ENCODE measurements at regions not wholly inside any gene's neighbourhood (a gene's known extent, or its start where the extent isn't known, plus 50 kb on each side); places are given as distances from the start of the nearest gene placed in this dataset.
A peak's percentile ranks its signal among the peaks of the same experiment; 100 is the strongest.

DNA sequence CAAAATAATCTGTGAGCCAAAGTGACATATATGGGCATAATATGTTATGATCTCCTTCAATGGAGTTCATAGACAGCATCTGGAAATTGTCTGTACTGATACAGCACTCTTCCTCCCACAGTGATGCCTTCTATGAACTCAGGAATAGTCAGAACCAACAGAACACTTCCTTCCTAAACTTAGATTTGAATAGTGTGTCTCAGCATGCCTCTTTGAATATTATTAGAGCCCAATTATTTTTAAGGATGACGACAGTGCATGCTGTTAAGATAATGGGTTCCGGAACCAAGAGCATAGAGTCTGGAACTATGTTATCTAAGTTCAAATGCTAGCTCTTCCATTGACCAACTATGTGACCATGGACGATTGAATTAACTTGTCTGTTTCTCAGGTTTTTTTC lies 386.6 kb upstream of the PRICKLE1 start:
- DNase-seq (ENCODE audit: low spot score) (no peak), FAIRE-seq (no peak)

DNA sequence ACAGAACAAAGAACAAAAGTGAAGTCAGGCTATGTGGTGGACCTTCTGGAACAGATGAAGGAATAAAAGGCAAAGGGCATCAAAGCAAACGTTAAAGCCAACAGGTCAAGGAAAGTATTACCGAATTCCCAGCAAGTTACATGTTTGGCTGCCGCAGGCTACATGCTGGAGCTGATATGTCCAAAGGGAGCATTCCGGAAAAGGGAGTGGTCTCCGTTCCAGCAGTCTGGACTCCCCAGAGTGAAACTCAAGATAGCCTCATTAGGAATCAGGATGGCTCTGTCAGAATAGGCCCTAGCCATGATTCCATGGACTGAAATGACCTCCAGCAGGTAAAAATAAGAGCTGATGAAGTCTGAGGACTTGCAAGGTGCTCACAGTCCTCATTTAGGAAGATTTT lies 379.8 kb upstream of the PRICKLE1 start:
- FAIRE-seq (no peak), DNase-seq (ENCODE audit: low spot score) (no peak)

DNA sequence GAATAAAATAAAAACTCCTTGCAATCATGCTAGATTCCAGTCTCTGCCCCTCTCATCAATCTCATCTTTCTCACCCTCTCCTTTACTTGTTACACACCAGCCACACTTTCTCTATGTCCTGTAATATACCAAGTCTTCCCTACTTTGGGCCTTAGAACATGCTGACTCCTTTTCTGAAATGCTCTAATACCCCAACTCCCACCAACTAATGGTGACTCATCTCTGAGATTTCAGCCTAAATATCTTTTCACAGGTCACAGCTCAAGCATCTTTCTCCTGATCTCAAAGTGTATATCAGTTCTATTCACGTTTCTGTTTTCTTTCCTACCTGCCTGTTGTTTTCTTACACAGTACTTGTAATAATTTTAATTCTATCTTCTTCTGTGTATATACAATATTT lies 378.9 kb upstream of the PRICKLE1 start:
- FAIRE-seq (peak; percentile 78), DNase-seq (ENCODE audit: low spot score) (peak; percentile 52)

DNA sequence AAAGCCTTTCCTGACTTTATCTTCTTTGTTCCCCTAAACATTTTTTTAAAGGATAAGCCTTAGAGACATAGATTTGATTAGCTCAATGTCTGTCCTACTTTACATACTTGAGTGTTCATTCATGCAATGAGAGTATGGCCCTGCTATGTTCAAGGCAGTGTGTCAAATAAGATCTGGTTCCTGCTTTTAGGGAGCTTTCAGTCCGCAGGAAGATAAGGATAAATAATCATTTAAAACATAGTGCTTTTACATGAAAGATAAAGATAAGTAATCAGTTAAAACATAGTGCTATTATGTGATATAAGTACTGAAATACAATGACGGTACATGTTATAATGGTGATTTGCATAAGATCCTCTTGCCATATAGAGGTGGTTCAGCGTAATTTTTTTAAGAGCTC lies 378.3 kb upstream of the PRICKLE1 start:
- FAIRE-seq, result no peak

DNA sequence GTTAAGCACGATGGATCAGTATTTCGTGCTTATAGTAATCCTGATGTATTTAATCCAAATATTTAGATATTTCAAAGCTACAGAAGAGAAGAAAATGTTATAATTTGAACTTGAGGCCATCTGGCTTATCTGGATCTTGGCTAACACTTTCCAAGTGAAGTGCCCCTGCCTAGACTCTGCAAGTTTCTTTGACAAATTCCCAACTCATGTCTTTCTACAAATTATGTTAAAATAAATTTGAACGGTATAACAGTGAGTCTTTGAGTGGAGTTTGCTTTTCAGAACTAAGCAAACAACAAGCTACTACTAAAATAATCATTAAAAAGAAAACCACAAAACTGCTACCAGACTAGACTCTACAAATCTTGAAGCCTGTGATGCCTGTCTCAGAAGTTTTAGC lies 374.4 kb upstream of the PRICKLE1 start:
- no peak for DNase-seq (ENCODE audit: low spot score)
- peak; percentile 24 for FAIRE-seq

More for the DNA sequence above, 378.3 kb upstream of the PRICKLE1 start:
- no peak for DNase-seq (ENCODE audit: low spot score)

DNA sequence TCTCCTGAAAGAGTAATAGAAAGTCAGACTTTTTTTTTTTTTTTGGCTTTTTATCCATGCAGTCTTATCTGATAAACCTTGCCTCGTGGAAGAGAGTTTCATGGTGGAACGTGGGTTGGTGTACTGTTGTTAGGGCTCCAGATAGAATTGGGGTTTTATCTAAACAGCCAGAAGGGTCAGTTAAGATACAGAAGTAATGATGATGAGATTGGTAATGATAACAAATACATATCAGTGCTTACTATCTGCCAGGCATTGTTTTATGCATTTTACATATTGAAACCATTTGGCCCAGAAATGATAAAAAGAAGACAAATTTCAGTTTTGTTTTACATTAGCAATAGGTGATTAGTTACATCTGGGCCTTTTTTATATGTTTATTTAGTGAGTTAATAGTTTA lies 372.8 kb upstream of the PRICKLE1 start:
- peak; percentile 8 for FAIRE-seq

DNA sequence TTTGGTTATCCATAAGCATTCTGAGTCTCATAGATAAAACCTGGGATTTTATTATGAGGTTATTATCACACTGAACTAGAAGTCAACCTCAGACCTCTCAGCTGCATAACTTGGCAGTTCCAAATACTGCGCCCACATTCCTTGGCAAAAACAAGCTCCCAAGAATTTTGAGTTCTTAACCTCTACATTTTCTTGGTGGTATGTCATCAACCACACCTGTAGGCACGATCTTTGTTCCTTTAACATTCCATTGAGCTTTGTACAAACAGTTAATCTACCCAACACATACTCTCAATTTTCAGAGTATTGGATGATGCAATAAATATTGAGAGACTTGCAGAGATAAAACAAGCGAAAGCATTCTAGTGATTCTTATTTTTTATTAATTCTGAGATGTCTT lies 371.8 kb upstream of the PRICKLE1 start:
- DNase-seq (ENCODE audit: low spot score), result peak; percentile 98
- FAIRE-seq, result peak; percentile 99

More for the DNA sequence above, 372.8 kb upstream of the PRICKLE1 start:
- DNase-seq (ENCODE audit: low spot score), result no peak

DNA sequence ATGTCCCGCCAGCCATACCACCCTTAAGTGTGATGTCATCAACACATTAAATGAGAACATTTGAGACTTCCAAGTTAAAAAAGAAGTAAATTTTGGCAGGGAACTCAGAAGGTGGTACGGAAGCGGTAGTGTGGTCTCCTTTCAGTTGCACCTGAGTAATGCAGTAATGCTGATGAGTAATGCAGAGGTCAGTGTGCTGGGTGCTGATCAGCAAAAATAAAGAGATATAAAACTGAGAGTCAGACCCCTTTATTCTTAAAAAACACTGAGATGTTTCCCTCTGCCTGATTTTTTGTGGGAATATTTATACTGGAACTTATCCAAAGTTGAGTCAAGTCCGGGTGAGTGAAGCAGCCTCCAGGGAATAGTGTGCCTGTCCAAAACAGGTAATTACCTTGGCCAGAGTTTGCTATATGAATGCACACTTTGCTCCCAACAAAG lies 370.6 kb upstream of the PRICKLE1 start:
- DNase-seq (ENCODE audit: low spot score) (peak; percentile 96), FAIRE-seq (peak; percentile 98)

DNA sequence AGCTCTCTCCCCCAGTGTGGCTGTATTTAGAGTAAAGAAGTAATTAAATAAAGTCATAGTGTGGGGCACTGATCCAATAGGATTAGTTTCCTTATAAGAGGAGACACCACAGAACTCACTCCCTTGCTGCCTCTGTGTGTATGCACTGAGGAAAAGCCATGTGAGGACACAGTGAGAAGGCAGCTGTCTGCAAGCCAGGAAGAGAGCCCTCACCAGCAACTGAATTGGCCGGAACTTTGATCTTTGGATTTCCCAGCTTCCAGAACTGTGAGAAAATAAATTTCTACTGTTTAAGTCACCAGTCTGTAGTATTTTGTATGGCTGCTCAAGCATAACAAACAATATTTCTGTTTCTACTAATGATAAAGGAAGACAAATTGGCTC lies 368.7 kb upstream of the PRICKLE1 start:
- FAIRE-seq (peak; percentile 90), DNase-seq (ENCODE audit: low spot score) (peak; percentile 80)

DNA sequence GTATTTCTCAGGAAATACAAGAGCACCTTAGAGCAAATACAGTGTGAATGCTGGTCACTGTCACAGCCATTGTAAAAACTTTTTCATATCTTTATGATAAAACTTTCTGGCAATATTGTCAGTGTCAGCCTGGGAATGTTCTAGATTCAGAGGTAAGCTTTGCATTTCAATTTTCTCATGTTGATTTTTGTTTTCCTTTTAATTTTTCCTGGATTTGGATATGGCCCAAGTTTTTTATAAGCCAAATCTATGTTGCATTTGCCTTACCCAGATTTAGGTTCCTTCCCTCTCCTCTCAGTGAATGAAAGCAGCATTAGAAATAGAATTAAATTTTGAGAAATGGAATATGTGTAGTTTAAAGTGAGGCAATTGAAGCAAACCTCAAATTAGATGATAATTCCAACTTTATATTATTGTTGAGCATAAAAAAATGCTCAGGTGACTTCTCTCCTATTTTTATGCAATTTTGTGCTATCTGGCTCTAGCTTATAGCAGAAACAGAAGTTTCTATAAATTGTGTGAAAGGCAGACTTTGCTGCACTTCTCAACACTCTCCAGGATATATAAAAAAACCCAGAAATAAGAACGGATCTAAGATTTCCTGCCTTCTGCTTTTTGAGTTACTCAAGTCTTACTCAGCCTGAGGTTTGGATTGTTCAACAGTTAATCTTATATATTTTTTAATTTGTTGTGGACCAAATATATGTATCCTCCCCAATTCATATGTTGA lies 368.2 kb upstream of the PRICKLE1 start:
- DNase-seq (ENCODE audit: low spot score), result no peak

DNA sequence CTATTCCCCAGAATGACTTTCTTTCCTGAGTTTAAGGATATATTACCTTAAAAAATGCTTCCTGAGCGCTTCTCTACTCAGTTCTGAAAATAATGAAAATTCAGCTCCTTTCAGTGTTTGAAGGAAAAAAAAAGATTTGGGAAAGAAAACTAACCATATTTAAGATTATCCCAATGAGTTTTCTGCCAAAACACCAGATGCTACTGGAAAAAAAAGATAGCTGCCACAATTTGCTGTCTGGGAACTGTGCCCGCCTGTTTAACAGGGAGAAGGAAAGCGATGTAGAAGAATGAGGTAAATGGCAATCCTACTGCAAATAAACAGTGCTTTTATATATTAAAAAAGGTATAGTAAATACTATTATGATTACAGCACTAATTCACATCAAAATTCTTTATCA lies 367.6 kb upstream of the PRICKLE1 start:
- FAIRE-seq (no peak), DNase-seq (ENCODE audit: low spot score) (no peak)

More for the DNA sequence above, 368.2 kb upstream of the PRICKLE1 start:
- FAIRE-seq, result no peak

DNA sequence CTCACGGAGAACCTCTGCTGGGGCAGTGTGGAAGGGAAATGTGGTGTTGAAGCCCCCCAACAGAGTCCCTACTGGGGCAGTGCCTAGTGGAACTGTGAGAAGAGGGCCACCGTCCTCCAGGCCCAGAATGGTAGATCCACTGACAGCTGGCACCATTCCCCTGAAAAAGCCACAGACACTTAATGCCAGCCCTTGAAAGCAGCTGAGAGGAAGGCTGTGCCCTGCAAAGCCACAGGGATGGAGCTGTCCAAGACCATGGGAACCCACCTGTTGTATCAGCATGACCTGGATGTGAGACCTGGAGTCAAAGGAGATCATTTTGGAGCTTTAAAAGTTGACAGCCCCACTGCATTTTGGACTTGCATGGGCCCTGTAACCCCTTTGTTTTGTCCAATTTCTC lies 363.5 kb upstream of the PRICKLE1 start:
- DNase-seq (ENCODE audit: low spot score), result no peak
- FAIRE-seq, result no peak

DNA sequence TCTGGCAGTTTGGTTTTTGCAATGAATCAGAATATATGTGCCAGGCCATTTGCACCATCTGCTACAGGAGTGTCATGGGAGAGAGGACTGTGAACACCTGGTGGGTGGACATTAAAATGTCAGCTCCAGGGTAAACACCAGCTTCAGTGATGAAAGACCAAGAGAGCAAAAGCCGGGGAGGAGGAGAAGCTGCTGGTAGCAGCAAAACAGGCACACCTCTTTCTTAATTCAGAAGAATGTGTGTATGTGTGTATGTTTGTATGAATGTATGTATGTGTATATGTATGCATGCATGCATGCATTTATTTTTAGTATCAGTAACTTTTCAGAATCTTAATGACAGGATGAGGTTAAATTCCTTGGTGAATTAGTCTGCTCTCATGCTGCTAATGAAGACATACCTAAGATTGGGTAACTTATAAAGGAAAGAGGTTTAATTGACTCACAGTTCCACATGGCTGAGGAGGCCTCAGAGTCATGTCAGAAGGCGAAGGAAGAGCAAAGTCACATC lies 357.4 kb upstream of the PRICKLE1 start:
- FAIRE-seq, result no peak
- peak; percentile 9 for DNase-seq (ENCODE audit: low spot score)

DNA sequence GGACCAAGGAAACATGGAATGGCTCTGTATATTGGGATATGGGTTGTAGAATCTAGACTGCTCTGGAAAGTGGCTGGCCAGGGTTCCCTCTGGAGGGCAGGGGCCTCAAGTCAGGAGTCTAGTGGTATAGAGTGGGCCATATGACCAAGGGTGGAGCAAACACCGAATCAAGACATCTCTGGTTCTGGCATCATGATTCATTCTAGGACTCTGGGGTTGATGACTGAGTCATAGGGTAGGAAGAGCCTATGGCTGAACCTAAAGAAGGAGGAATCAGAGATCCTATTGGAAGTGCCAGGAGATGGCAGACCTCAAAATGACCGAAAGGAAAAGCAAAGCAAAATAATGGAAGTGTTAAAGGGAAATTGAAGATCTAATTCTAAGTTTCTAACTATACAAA lies 356.4 kb upstream of the PRICKLE1 start:
- FAIRE-seq (no peak), DNase-seq (ENCODE audit: low spot score) (peak; percentile 10)

DNA sequence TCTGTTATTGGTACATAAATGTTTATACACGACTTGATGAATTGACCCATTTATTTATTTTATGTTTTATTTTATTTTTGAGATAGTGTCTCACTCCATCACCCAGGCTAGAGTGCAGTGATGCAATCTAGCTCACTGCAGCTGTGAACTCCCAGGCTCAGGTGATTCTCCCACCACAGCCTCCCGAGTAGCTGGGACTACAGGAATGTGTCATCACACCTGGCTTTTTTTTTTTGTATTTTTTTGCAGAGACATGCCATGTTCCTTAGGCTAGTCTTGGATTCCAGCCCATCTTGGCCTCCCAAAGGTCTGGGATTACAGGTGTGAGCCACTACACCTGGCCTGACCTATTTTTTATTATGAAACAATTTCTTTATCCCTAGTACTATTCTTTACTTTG lies 355.0 kb upstream of the PRICKLE1 start:
- no peak for DNase-seq (ENCODE audit: low spot score)
- no peak for FAIRE-seq

DNA sequence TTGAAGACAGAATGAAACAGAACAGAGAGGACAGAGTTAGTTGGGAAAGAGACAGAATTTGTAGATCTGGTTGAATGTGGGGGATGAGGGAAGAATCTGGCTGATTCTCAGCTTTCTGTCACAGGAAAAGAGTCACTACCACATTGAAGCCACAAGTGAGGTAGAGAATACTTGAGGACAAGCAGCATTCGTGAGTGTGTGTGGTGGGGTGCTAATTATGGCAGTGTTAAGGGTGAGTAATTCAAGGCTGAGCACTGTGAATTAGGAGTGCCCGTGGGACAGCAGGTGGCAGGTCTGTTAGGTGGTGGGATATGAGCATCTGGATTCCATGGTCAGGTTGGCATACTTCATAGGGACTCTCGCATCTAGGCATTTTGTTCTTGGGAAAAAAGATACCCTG lies 347.4 kb upstream of the PRICKLE1 start:
- no peak for FAIRE-seq
- peak; percentile 10 for DNase-seq (ENCODE audit: low spot score)

DNA sequence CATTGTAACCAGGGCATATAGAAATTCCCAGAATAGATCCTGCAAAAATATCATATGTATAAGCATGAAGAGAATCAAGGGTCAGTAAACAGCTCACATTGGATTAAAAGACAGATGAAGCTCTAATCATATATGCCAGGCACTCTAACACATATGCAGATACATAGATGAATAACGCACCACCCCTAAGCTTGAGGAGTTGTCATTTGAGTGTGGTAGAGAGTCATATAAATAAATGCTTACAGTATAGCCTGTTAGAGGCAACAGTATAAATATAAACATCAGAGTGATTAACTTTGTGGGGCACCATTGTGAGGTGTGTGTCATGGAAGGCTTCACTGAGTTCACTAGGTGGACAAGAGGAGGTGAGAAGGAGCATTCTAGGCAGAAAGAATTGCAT lies 346.7 kb upstream of the PRICKLE1 start:
- FAIRE-seq, result no peak

DNA sequence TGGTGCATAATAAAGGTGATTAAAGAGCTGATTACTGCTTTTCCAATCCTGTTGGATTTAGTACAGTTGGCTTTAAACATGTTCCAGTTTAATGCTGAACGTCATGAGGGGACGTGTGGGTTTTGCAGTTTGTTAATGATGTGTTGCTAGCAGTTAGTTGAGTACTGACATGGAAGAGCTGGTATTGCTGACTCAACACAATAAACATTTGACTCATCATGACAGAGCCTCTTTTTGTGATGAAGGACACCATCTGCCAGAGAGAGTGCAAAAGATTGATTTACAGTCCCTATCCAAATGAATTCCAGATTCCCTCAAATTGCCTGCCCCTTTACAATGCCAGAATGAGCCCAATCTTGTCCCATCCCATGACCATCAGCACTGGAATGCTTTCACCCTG lies 346.2 kb upstream of the PRICKLE1 start:
- DNase-seq (ENCODE audit: low spot score) (peak; percentile 61), FAIRE-seq (peak; percentile 7)

More for the DNA sequence above, 346.7 kb upstream of the PRICKLE1 start:
- no peak for DNase-seq (ENCODE audit: low spot score)

DNA sequence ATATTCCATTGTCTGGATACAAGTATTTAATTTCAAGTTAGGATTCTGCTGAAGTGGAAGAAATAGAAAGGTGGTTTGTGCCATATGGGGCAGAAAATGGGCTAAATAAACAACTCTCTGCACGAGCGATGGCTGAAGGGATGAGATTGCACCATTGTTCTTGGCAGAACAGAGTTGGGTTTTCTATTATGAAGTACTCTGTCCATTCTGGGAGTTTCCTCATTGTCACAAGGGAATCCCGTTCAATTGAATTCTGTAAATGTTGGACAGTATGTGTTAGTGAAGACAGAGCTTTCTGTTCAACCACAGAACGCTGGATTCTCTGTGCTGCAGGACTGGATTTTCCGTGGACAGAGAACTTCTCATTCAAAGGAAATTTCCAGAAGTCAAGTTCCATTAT lies 345.5 kb upstream of the PRICKLE1 start:
- no peak for DNase-seq (ENCODE audit: low spot score)
- no peak for FAIRE-seq

DNA sequence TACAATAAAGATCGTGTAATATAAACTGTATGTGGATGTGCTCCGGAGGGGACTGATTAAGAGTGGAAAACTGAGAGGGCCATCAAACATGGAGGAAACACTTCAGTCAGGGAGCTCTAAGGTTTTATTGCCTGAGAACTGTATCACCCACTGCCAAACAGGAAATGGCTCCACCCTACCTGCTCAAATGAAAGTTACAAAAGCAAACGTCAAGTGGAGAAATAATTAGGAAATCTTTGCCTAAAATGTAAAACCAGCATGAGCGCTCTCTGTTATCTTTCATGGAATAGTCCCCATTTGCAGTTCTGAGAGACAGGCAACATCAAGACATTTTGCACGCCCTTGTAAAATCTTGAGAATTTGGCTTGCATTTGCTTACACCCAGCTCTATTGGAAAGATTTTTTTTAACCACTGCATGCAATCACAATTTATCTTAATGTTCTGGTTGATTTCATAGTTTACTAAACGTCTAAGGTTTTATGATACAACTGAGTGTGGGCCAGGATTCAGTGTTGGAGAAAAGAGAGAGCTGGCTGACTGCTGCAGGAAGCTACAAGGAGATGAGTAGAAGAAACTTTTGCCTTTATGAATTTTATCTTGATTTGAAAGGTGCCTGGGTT lies 344.0 kb upstream of the PRICKLE1 start:
- no peak for FAIRE-seq
- no peak for DNase-seq (ENCODE audit: low spot score)

DNA sequence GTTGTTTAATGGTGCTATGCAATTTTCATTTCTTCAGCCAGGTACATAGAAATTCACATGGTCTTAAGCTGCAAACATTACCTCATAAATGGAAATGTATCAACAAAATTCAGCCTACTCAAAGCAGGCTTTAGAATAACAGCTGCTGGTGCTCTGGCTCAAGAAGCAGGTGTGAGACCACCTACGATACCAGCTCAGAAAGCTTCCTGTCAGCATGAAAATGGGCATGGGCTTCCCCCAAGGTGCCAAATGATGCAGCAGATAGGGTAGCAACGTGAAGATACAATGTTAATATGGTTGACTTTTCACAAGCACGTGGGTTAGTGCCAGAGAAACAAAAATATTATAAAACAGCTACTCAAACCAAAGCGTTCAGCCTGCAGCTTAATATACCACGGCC lies 343.4 kb upstream of the PRICKLE1 start:
- no peak for DNase-seq (ENCODE audit: low spot score)
- no peak for FAIRE-seq

DNA sequence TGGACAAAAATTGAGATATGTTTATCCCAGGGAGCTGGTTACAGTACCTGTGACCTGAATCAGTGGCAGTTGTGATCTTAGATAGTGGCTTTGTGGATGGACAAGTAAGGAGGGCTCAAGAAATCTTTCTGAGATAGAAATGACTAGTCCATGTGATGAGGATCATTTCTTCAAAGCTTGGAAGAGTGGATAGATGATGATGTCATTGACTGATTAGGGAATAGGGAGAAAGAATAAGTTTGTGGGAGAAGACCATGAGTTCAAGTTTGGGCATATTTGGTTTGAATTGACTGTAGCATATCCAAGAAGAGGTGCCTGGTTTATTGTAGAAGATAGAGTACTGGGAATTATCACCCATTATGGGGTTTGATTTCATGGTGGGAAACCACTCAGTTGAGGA lies 336.7 kb upstream of the PRICKLE1 start:
- no peak for FAIRE-seq
- DNase-seq (ENCODE audit: low spot score), result no peak

DNA sequence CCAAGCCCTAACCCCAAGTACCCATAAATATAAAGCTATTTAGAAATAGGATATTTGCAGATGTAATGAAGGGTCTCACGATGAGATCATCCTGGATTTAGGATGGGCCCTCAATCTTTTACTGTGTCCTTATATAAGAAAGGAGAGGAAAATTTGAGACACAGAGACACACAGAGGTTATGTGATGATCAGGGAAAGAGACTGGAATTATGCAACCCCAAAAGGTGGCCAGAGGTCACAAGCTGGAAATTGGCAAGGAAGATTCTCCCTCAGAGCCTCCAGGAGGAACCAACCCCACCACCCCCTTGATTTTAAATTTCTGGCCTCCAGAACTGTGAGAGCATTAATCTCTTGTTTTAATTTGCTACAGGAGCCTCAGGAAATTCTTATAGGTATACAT lies 334.9 kb upstream of the PRICKLE1 start:
- FAIRE-seq (no peak), DNase-seq (ENCODE audit: low spot score) (no peak)

Measured in RCC 7860 (cell line).